Endothelial cell of umbilical vein (primary cell): ENCODE measurements at regions not wholly inside any gene's neighbourhood (a gene's known extent, or its start where the extent isn't known, plus 50 kb on each side); places are given as distances from the start of the nearest gene placed in this dataset.

ENCODE experiments used
- CTCF ChIP-seq, 2 donors: IDR thresholded peaks; 1 replicate in 1 of 2; 2 replicates in 1 of 2; pipeline ENCODE4 v1.5.1; 2011; ENCODE audit warnings: low read length in 2 of 2, mild to moderate bottlenecking in 2 of 2, moderate library complexity in 2 of 2, control low read depth in 1 of 2, inconsistent platforms in 1 of 2, low read depth in 1 of 2; ENCODE audit not compliant: insufficient read depth in 1 of 2; ENCODE audit errors: extremely low read depth in 1 of 2
- EZH2 ChIP-seq: IDR thresholded peaks from 2 replicates; pipeline ENCODE4 v1.6.1; 2012; ENCODE audit warnings: borderline replicate concordance, low read depth, mild to moderate bottlenecking, moderate library complexity, low read length, inconsistent platforms; ENCODE audit not compliant: severe bottlenecking
- MAX ChIP-seq: IDR thresholded peaks from 2 replicates; pipeline ENCODE4 v1.6.1; 2011; ENCODE audit not compliant: insufficient read depth, insufficient read length
- POLR2A ChIP-seq: IDR thresholded peaks from 2 replicates; pipeline ENCODE4 v1.6.1; 2012; ENCODE audit warnings: low read depth, mild to moderate bottlenecking, control low read depth, low read length
- POLR2AphosphoS5 ChIP-seq: IDR thresholded peaks from 2 replicates; pipeline ENCODE4 v1.6.1; 2012; ENCODE audit warnings: low read depth, mild to moderate bottlenecking, control low read depth, low read length, moderate library complexity; ENCODE audit not compliant: insufficient read depth

GRCh38 chr2:58701688-58702301 lies 460.7 kb upstream of the FANCL start:
- TF ChIP-seq POLR2A, result no peak
- TF ChIP-seq CTCF (IDR thresholded peaks at IDR 0.05; ENCODE audit: extremely low read depth in 1 of 2, insufficient read depth in 1 of 2, low read depth in 1 of 2, low read length in 2 of 2), result no peak
- no peak for TF ChIP-seq MAX
- TF ChIP-seq EZH2, result no peak
- no peak for TF ChIP-seq POLR2AphosphoS5
